WTC11 (cell line): ENCODE measurements at regions not wholly inside any gene's neighbourhood (a gene's known extent, or its start where the extent isn't known, plus 50 kb on each side); places are given as distances from the start of the nearest gene placed in this dataset.

Source experiments
- ATAC-seq: fragments of 200-7000 bp; cut with Tn5 transposase; 2 replicates; pipeline ENCODE4 v1.10.0; 2021; ENCODE audit warnings: mild to moderate bottlenecking, moderate library complexity
- CTCF ChIA-PET: fragments of 300-600 bp; sonication (Branson Sonifier 250); formaldehyde crosslinking; loops from one replicate; lab custom pipeline; 2021; ENCODE audit warnings: antibody characterized with exemption; lab: Charles Lee
- POLR2A ChIA-PET: fragments of 350-600 bp; sonication (Branson Sonifier 250); formaldehyde crosslinking; loops from one replicate; lab custom pipeline; 2021; ENCODE audit warnings: antibody characterized with exemption; lab: Charles Lee
- DNase-seq: peaks from one replicate; pipeline ENCODE4 v3.0.0; 2021; ENCODE audit warnings: low spot score
- H3K27ac Mint-ChIP-seq: 2 replicates; pipeline ENCODE4 v1.8.0; 2021; ENCODE audit warnings: mixed read lengths
- H3K27me3 Mint-ChIP-seq: 2 replicates; pipeline ENCODE4 v1.8.0; 2021; ENCODE audit warnings: low read depth, mild to moderate bottlenecking, moderate library complexity, mixed read lengths
- H3K36me3 Mint-ChIP-seq: 2 replicates; pipeline ENCODE4 v1.8.0; 2021; ENCODE audit warnings: mixed read lengths
- H3K4me1 Mint-ChIP-seq: 2 replicates; pipeline ENCODE4 v1.8.0; 2022; ENCODE audit warnings: mixed read lengths
- H3K4me3 Mint-ChIP-seq: 2 replicates; pipeline ENCODE4 v1.8.0; 2021; ENCODE audit warnings: mild to moderate bottlenecking, moderate library complexity, mixed read lengths
- H3K9me3 Mint-ChIP-seq: 2 replicates; pipeline ENCODE4 v1.8.0; 2021; ENCODE audit warnings: mixed read lengths
- CBFB ChIP-seq: sonication (generic); formaldehyde crosslinking; IDR thresholded peaks from 2 replicates; pipeline ENCODE4 v1.8.1; 2022; ENCODE audit warnings: mild to moderate bottlenecking, low read depth, missing genetic modification reagents
- CREM ChIP-seq: sonication (generic); formaldehyde crosslinking; IDR thresholded peaks from 2 replicates; pipeline ENCODE4 v1.8.1; 2022; ENCODE audit warnings: mild to moderate bottlenecking, missing genetic modification reagents, moderate library complexity
- FOXP1 ChIP-seq: sonication (generic); formaldehyde crosslinking; IDR thresholded peaks from 2 replicates; pipeline ENCODE4 v1.8.0; 2022; ENCODE audit warnings: missing genetic modification reagents, mild to moderate bottlenecking, moderate library complexity, borderline replicate concordance
- JUN ChIP-seq: sonication (generic); formaldehyde crosslinking; IDR thresholded peaks from 2 replicates; pipeline ENCODE4 v1.8.0; 2023; ENCODE audit warnings: mild to moderate bottlenecking, missing genetic modification reagents
- MYBL2 ChIP-seq: sonication (generic); formaldehyde crosslinking; IDR thresholded peaks from 2 replicates; pipeline ENCODE4 v1.8.1; 2023; ENCODE audit warnings: mild to moderate bottlenecking, moderate library complexity, missing genetic modification reagents
- NFE2L1 ChIP-seq: sonication (generic); formaldehyde crosslinking; IDR thresholded peaks from 2 replicates; pipeline ENCODE4 v1.8.1; 2023; ENCODE audit warnings: missing genetic modification reagents
- NFYB ChIP-seq: sonication (generic); formaldehyde crosslinking; conservative IDR thresholded peaks from 2 replicates; pipeline ENCODE4 v1.8.0; 2022; ENCODE audit warnings: low read depth, missing genetic modification reagents
- NR3C1 ChIP-seq: sonication (generic); formaldehyde crosslinking; conservative IDR thresholded peaks from 2 replicates; pipeline ENCODE4 v1.8.1; 2023; ENCODE audit warnings: low read depth, mild to moderate bottlenecking, missing genetic modification reagents
- SMAD4 ChIP-seq: sonication (generic); formaldehyde crosslinking; IDR thresholded peaks from 2 replicates; pipeline ENCODE4 v1.8.0; 2022; ENCODE audit warnings: mild to moderate bottlenecking, missing genetic modification reagents
- ZNF138 ChIP-seq: sonication (generic); formaldehyde crosslinking; conservative IDR thresholded peaks from 2 replicates; pipeline ENCODE4 v1.8.1; 2022; ENCODE audit warnings: mild to moderate bottlenecking, moderate library complexity, missing genetic modification reagents
- ZNF219 ChIP-seq: sonication (generic); formaldehyde crosslinking; IDR thresholded peaks from 2 replicates; pipeline ENCODE4 v1.8.0; 2023; ENCODE audit warnings: missing genetic modification reagents, mild to moderate bottlenecking, borderline replicate concordance
- TF ChIP-seq, protein P1 (sequence below): sonication (generic); formaldehyde crosslinking; conservative IDR thresholded peaks from 2 replicates; pipeline ENCODE4 v1.8.1; 2023; ENCODE audit warnings: mild to moderate bottlenecking, low read depth, missing genetic modification reagents, moderate library complexity
- TF ChIP-seq, protein P2 (sequence below): fragments of 250-450 bp; sonication (Bioruptor Pico); IDR thresholded peaks from 2 replicates; pipeline ENCODE4 v1.8.0; 2021; ENCODE audit warnings: mild to moderate bottlenecking
- TF ChIP-seq, protein P3 (sequence below): fragments of 250-450 bp; sonication (Bioruptor Pico); IDR thresholded peaks from 2 replicates; pipeline ENCODE4 v1.9.0; 2021; ENCODE audit warnings: mild to moderate bottlenecking
- TF ChIP-seq, protein P4 (sequence below): fragments of 250-450 bp; sonication (Bioruptor Pico); conservative IDR thresholded peaks from 2 replicates; pipeline ENCODE4 v1.9.0; 2021; ENCODE audit warnings: mild to moderate bottlenecking
- TF ChIP-seq, protein P5 (sequence below): sonication (generic); formaldehyde crosslinking; IDR thresholded peaks from 2 replicates; pipeline ENCODE4 v1.8.1; 2023; ENCODE audit warnings: mild to moderate bottlenecking, missing genetic modification reagents
- TF ChIP-seq, protein P6 (sequence below): fragments of 250-450 bp; sonication (Bioruptor Pico); IDR thresholded peaks from 2 replicates; pipeline ENCODE4 v1.9.0; 2021; ENCODE audit warnings: mild to moderate bottlenecking, borderline replicate concordance
- TF ChIP-seq, protein P7 (sequence below): sonication (generic); formaldehyde crosslinking; IDR thresholded peaks from 2 replicates; pipeline ENCODE4 v1.8.1; 2022; ENCODE audit warnings: low read depth, missing genetic modification reagents, borderline replicate concordance
- TF ChIP-seq, protein P8 (sequence below): sonication (generic); formaldehyde crosslinking; IDR thresholded peaks from 2 replicates; pipeline ENCODE4 v1.8.1; 2023; ENCODE audit warnings: mild to moderate bottlenecking, missing genetic modification reagents

DNA sequence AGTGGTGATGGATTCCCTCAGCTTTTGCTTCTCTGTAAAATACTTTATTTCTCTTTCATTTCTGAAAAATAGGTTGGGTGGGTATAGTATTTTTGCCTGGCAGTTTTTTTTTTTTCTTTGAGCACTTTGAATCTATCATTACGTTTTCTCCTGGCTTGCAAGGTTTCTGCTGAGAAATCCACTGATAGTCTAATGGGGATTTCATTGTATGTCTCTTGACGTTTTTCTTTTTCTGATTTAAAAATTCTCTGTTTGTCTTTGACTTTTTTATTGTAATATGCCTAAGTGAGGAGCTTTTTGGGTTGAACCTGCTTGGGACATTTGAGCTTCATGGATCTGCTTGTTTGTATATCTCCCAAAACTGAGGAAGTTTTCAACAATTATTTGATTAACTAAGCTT, 606.0 kb downstream of the KCNH5 start:
- DNase-seq (no peak), ATAC-seq (no peak)
- CTCF ChIA-PET, result no interaction called here
- peaks cover 66% of the 10 kb centered on the region for H3K36me3 Mint-ChIP-seq
- H3K27me3 Mint-ChIP-seq, result no peaks in the 10 kb centered on the region; the same call in 1 of the 2 replicates
- H3K4me3 Mint-ChIP-seq, result no peak overlapping the region
- POLR2A ChIA-PET, result no interaction called here
- H3K4me1 Mint-ChIP-seq, result peaks cover 11% of the 10 kb centered on the region; the same call in 1 of the 2 replicates
- H3K9me3 Mint-ChIP-seq, result peaks cover 85% of the 10 kb centered on the region
- H3K27ac Mint-ChIP-seq, result no peak overlapping the region
- TF ChIP-seq, protein P1, sequence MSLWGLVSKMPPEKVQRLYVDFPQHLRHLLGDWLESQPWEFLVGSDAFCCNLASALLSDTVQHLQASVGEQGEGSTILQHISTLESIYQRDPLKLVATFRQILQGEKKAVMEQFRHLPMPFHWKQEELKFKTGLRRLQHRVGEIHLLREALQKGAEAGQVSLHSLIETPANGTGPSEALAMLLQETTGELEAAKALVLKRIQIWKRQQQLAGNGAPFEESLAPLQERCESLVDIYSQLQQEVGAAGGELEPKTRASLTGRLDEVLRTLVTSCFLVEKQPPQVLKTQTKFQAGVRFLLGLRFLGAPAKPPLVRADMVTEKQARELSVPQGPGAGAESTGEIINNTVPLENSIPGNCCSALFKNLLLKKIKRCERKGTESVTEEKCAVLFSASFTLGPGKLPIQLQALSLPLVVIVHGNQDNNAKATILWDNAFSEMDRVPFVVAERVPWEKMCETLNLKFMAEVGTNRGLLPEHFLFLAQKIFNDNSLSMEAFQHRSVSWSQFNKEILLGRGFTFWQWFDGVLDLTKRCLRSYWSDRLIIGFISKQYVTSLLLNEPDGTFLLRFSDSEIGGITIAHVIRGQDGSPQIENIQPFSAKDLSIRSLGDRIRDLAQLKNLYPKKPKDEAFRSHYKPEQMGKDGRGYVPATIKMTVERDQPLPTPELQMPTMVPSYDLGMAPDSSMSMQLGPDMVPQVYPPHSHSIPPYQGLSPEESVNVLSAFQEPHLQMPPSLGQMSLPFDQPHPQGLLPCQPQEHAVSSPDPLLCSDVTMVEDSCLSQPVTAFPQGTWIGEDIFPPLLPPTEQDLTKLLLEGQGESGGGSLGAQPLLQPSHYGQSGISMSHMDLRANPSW (CRISPR knock-in tag), result no peak
- TF ChIP-seq, protein P2, sequence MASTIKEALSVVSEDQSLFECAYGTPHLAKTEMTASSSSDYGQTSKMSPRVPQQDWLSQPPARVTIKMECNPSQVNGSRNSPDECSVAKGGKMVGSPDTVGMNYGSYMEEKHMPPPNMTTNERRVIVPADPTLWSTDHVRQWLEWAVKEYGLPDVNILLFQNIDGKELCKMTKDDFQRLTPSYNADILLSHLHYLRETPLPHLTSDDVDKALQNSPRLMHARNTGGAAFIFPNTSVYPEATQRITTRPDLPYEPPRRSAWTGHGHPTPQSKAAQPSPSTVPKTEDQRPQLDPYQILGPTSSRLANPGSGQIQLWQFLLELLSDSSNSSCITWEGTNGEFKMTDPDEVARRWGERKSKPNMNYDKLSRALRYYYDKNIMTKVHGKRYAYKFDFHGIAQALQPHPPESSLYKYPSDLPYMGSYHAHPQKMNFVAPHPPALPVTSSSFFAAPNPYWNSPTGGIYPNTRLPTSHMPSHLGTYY (CRISPR knock-in tag), result no peak
- TF ChIP-seq, protein P3, sequence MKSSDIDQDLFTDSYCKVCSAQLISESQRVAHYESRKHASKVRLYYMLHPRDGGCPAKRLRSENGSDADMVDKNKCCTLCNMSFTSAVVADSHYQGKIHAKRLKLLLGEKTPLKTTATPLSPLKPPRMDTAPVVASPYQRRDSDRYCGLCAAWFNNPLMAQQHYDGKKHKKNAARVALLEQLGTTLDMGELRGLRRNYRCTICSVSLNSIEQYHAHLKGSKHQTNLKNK (CRISPR knock-in tag), result no peak
- no peak for TF ChIP-seq ZNF219 (CRISPR knock-in tag)
- TF ChIP-seq MYBL2 (CRISPR knock-in tag), result no peak
- TF ChIP-seq, protein P4, sequence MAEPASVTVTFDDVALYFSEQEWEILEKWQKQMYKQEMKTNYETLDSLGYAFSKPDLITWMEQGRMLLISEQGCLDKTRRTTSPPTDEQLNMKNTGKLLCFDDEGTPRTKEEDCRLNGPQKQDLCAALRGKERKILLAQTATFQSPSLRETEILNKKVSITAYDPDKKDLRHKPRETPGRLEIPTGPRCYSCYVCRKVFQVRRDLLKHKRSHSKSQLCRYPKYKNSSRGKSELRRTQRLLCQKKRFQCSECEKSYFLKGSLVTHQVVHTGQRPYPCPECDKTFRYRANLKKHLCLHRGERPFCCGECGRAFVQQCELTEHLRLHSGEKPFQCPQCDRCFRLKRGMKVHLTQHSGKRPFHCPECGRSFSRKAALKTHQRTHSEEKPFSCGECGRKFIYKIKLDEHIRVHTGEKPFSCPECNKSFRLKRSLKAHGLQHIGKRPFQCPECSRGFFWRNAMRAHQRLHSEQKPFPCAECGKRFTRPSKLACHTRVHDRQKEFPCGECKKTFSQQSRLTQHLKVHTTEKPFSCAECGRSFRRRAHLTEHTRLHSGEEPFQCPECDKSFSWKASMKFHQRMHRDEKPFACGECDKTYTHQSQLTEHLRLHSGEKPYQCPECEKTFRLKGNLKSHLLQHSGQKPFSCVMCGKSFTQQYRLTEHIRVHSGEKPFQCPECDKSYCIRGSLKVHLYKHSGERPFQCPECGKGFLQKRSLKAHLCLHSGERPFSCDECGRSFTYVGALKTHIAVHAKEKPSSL, result no peak
- TF ChIP-seq, protein P5, sequence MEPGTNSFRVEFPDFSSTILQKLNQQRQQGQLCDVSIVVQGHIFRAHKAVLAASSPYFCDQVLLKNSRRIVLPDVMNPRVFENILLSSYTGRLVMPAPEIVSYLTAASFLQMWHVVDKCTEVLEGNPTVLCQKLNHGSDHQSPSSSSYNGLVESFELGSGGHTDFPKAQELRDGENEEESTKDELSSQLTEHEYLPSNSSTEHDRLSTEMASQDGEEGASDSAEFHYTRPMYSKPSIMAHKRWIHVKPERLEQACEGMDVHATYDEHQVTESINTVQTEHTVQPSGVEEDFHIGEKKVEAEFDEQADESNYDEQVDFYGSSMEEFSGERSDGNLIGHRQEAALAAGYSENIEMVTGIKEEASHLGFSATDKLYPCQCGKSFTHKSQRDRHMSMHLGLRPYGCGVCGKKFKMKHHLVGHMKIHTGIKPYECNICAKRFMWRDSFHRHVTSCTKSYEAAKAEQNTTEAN, result no peak
- no peak for TF ChIP-seq SMAD4
- TF ChIP-seq, protein P6, sequence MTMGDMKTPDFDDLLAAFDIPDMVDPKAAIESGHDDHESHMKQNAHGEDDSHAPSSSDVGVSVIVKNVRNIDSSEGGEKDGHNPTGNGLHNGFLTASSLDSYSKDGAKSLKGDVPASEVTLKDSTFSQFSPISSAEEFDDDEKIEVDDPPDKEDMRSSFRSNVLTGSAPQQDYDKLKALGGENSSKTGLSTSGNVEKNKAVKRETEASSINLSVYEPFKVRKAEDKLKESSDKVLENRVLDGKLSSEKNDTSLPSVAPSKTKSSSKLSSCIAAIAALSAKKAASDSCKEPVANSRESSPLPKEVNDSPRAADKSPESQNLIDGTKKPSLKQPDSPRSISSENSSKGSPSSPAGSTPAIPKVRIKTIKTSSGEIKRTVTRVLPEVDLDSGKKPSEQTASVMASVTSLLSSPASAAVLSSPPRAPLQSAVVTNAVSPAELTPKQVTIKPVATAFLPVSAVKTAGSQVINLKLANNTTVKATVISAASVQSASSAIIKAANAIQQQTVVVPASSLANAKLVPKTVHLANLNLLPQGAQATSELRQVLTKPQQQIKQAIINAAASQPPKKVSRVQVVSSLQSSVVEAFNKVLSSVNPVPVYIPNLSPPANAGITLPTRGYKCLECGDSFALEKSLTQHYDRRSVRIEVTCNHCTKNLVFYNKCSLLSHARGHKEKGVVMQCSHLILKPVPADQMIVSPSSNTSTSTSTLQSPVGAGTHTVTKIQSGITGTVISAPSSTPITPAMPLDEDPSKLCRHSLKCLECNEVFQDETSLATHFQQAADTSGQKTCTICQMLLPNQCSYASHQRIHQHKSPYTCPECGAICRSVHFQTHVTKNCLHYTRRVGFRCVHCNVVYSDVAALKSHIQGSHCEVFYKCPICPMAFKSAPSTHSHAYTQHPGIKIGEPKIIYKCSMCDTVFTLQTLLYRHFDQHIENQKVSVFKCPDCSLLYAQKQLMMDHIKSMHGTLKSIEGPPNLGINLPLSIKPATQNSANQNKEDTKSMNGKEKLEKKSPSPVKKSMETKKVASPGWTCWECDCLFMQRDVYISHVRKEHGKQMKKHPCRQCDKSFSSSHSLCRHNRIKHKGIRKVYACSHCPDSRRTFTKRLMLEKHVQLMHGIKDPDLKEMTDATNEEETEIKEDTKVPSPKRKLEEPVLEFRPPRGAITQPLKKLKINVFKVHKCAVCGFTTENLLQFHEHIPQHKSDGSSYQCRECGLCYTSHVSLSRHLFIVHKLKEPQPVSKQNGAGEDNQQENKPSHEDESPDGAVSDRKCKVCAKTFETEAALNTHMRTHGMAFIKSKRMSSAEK, result no peak
- no peak for TF ChIP-seq NR3C1
- TF ChIP-seq JUN (CRISPR knock-in tag), result no peak
- TF ChIP-seq ZNF138 (CRISPR knock-in tag), result no peak
- TF ChIP-seq, protein P7, sequence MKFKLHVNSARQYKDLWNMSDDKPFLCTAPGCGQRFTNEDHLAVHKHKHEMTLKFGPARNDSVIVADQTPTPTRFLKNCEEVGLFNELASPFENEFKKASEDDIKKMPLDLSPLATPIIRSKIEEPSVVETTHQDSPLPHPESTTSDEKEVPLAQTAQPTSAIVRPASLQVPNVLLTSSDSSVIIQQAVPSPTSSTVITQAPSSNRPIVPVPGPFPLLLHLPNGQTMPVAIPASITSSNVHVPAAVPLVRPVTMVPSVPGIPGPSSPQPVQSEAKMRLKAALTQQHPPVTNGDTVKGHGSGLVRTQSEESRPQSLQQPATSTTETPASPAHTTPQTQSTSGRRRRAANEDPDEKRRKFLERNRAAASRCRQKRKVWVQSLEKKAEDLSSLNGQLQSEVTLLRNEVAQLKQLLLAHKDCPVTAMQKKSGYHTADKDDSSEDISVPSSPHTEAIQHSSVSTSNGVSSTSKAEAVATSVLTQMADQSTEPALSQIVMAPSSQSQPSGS (CRISPR knock-in tag), result no peak
- no peak for TF ChIP-seq NFE2L1 (CRISPR knock-in tag)
- no peak for TF ChIP-seq NFYB (CRISPR knock-in tag)
- TF ChIP-seq, protein P8, sequence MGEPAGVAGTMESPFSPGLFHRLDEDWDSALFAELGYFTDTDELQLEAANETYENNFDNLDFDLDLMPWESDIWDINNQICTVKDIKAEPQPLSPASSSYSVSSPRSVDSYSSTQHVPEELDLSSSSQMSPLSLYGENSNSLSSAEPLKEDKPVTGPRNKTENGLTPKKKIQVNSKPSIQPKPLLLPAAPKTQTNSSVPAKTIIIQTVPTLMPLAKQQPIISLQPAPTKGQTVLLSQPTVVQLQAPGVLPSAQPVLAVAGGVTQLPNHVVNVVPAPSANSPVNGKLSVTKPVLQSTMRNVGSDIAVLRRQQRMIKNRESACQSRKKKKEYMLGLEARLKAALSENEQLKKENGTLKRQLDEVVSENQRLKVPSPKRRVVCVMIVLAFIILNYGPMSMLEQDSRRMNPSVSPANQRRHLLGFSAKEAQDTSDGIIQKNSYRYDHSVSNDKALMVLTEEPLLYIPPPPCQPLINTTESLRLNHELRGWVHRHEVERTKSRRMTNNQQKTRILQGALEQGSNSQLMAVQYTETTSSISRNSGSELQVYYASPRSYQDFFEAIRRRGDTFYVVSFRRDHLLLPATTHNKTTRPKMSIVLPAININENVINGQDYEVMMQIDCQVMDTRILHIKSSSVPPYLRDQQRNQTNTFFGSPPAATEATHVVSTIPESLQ (CRISPR knock-in tag), result no peak
- no peak for TF ChIP-seq CREM (CRISPR knock-in tag)
- TF ChIP-seq FOXP1 (CRISPR knock-in tag), result no peak
- TF ChIP-seq CBFB, result no peak
